ENCODE measurements at regions not wholly inside any gene's neighbourhood (a gene's known extent, or its start where the extent isn't known, plus 50 kb on each side); places are given as distances from the start of the nearest gene placed in this dataset.

GRCh38 chr12:94089891-94090290 lies 58.5 kb upstream of the PLXNC1 start:
- TF ChIP-seq ZFP3 (CRISPR knock-in tag; IDR thresholded peaks at IDR 0.05) (no peak), ZNF70 (CRISPR knock-in tag; IDR thresholded peaks at IDR 0.05) (no peak), OSR1 (CRISPR knock-in tag; IDR thresholded peaks at IDR 0.05) (no peak), ESRRG (CRISPR knock-in tag; IDR thresholded peaks at IDR 0.05) (no peak), ARNTL (CRISPR knock-in tag; IDR thresholded peaks at IDR 0.05; ENCODE audit: borderline replicate concordance, low read depth) (no peak), PATZ1 (CRISPR knock-in tag; IDR thresholded peaks at IDR 0.05; ENCODE audit: borderline replicate concordance) (no peak), TOX (CRISPR knock-in tag; IDR thresholded peaks at IDR 0.05; ENCODE audit: borderline replicate concordance) (no peak), ZNF8 (CRISPR knock-in tag; IDR thresholded peaks at IDR 0.05) (no peak), PPARA (CRISPR knock-in tag; IDR thresholded peaks at IDR 0.05; ENCODE audit: borderline replicate concordance) (no peak), BACH2 (CRISPR knock-in tag; IDR thresholded peaks at IDR 0.05; ENCODE audit: borderline replicate concordance) (no peak), ZFP30 (CRISPR knock-in tag; IDR thresholded peaks at IDR 0.05) (no peak)
- TF ChIP-seq, protein P1, sequence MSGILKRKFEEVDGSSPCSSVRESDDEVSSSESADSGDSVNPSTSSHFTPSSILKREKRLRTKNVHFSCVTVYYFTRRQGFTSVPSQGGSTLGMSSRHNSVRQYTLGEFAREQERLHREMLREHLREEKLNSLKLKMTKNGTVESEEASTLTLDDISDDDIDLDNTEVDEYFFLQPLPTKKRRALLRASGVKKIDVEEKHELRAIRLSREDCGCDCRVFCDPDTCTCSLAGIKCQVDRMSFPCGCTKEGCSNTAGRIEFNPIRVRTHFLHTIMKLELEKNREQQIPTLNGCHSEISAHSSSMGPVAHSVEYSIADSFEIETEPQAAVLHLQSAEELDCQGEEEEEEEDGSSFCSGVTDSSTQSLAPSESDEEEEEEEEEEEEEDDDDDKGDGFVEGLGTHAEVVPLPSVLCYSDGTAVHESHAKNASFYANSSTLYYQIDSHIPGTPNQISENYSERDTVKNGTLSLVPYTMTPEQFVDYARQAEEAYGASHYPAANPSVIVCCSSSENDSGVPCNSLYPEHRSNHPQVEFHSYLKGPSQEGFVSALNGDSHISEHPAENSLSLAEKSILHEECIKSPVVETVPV (CRISPR knock-in tag; IDR thresholded peaks at IDR 0.05): no peak
- no peak for ATAC-seq

DNA sequence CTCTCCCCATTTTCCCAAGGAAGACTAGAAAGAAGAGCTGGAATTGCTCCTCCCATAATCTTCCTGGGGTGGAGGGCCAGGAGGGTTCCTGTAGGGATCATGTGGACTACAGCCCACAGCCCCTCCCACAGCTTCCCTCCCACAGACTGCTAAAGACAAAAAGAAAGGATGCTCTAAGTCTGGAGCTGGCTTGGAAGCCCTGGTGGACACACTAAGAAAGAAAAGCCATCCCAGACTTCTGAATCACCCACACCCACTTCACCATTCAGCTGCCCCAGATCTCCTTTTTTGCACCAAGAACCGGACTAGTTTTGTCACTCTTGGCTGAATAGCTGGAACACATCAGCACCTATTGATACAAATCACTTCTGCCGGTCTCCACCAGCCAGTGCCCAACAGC lies 56.8 kb upstream of the PLXNC1 start:
- no peak for TF ChIP-seq ISL1 (CRISPR knock-in tag; IDR thresholded peaks at IDR 0.05)
- TF ChIP-seq, protein P2, sequence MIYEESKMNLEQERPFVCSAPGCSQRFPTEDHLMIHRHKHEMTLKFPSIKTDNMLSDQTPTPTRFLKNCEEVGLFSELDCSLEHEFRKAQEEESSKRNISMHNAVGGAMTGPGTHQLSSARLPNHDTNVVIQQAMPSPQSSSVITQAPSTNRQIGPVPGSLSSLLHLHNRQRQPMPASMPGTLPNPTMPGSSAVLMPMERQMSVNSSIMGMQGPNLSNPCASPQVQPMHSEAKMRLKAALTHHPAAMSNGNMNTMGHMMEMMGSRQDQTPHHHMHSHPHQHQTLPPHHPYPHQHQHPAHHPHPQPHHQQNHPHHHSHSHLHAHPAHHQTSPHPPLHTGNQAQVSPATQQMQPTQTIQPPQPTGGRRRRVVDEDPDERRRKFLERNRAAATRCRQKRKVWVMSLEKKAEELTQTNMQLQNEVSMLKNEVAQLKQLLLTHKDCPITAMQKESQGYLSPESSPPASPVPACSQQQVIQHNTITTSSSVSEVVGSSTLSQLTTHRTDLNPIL (CRISPR knock-in tag; IDR thresholded peaks at IDR 0.05; ENCODE audit: low read depth): no peak
- TF ChIP-seq GLIS3 (CRISPR knock-in tag; IDR thresholded peaks at IDR 0.05): no peak
- TF ChIP-seq TOX (CRISPR knock-in tag; IDR thresholded peaks at IDR 0.05; ENCODE audit: borderline replicate concordance): no peak
- TF ChIP-seq ZFP3 (CRISPR knock-in tag; IDR thresholded peaks at IDR 0.05): no peak
- no peak for TF ChIP-seq RARB (CRISPR knock-in tag; IDR thresholded peaks at IDR 0.05)
- TF ChIP-seq ZNF565 (CRISPR knock-in tag; conservative IDR thresholded peaks at IDR 0.05; ENCODE audit: low read depth): no peak
- no peak for TF ChIP-seq ZC3H10 (CRISPR knock-in tag; IDR thresholded peaks at IDR 0.05)
- TF ChIP-seq OSR1 (CRISPR knock-in tag; IDR thresholded peaks at IDR 0.05): no peak
- no peak for TF ChIP-seq ZFP30 (CRISPR knock-in tag; IDR thresholded peaks at IDR 0.05)
- no peak for TF ChIP-seq PPARA (CRISPR knock-in tag; IDR thresholded peaks at IDR 0.05; ENCODE audit: borderline replicate concordance)
- no peak for TF ChIP-seq ZNF70 (CRISPR knock-in tag; IDR thresholded peaks at IDR 0.05)
- TF ChIP-seq PATZ1 (CRISPR knock-in tag; IDR thresholded peaks at IDR 0.05; ENCODE audit: borderline replicate concordance): no peak
- TF ChIP-seq CSDC2 (CRISPR knock-in tag; IDR thresholded peaks at IDR 0.05): no peak
- TF ChIP-seq ZNF8 (CRISPR knock-in tag; IDR thresholded peaks at IDR 0.05): no peak
- ATAC-seq: no peak

DNA sequence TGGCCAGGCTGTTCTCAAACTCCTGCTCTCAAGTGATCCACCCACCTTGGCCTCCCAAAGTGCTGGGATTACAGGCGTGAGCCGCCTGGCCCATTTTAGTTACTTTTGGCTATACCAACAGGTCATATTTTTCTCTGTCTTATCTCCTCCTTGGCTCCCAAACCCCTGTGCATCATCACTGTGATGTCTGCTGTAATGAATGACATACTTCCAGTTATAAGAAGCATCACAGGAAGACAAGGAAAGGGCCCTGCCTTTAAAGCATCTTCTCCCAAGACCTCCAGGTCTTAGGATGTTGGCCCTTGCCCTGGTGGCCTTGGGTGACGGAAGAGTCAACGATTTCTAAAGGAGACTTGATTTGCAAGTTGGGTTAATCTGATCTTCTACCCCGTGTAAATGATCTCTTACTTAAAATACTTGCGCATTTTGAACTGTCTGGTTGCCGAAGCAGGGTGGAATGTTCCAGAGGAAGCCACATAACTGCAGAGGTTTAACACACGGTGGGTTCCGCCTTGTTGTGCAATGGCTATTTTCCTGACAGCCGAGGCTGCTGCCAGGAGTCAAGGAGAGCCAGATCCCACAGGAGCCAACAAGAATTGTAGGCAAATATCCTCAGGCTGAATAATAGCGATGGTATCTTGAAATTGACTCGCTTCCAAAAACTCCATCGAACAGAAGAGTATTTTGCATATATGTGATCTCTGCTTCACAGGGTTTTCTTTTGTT lies 55.7 kb upstream of the PLXNC1 start:
- peak; percentile 54; the same call in 2 of the 3 replicates for ATAC-seq

GRCh38 chr12:94094700-94095099 lies 53.7 kb upstream of the PLXNC1 start:
- no peak for ATAC-seq
- TF ChIP-seq ZNF565 (CRISPR knock-in tag; conservative IDR thresholded peaks at IDR 0.05; ENCODE audit: low read depth): no peak
- no peak for TF ChIP-seq TCF4 (CRISPR knock-in tag; IDR thresholded peaks at IDR 0.05; ENCODE audit: borderline replicate concordance)
- no peak for TF ChIP-seq TOX (CRISPR knock-in tag; IDR thresholded peaks at IDR 0.05; ENCODE audit: borderline replicate concordance)
- TF ChIP-seq, protein P3, sequence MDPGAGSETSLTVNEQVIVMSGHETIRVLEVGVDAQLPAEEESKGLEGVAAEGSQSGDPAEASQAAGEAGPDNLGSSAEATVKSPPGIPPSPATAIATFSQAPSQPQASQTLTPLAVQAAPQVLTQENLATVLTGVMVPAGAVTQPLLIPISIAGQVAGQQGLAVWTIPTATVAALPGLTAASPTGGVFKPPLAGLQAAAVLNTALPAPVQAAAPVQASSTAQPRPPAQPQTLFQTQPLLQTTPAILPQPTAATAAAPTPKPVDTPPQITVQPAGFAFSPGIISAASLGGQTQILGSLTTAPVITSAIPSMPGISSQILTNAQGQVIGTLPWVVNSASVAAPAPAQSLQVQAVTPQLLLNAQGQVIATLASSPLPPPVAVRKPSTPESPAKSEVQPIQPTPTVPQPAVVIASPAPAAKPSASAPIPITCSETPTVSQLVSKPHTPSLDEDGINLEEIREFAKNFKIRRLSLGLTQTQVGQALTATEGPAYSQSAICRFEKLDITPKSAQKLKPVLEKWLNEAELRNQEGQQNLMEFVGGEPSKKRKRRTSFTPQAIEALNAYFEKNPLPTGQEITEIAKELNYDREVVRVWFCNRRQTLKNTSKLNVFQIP (CRISPR knock-in tag; IDR thresholded peaks at IDR 0.05; ENCODE audit: borderline replicate concordance, low read depth): no peak
- no peak for TF ChIP-seq TSHZ2 (CRISPR knock-in tag; IDR thresholded peaks at IDR 0.05)
- TF ChIP-seq ZNF70 (CRISPR knock-in tag; IDR thresholded peaks at IDR 0.05): no peak
- TF ChIP-seq OSR1 (CRISPR knock-in tag; IDR thresholded peaks at IDR 0.05): no peak
- no peak for TF ChIP-seq ESRRG (CRISPR knock-in tag; IDR thresholded peaks at IDR 0.05)
- TF ChIP-seq, protein P1 (CRISPR knock-in tag; IDR thresholded peaks at IDR 0.05): no peak
- TF ChIP-seq CSDC2 (CRISPR knock-in tag; IDR thresholded peaks at IDR 0.05): no peak

More for the DNA sequence above, 55.7 kb upstream of the PLXNC1 start:
- no peak for TF ChIP-seq ARNTL (CRISPR knock-in tag; IDR thresholded peaks at IDR 0.05; ENCODE audit: borderline replicate concordance, low read depth)
